Neural progenitor cell (in vitro differentiated cells): ENCODE measurements at regions not wholly inside any gene's neighbourhood (a gene's known extent, or its start where the extent isn't known, plus 50 kb on each side); places are given as distances from the start of the nearest gene placed in this dataset.

Experiments
- DNase-seq: peaks from one replicate; pipeline ENCODE4 v3.0.0-alpha.2; 2016; ENCODE audit warnings: low spot score
- H2AFZ ChIP-seq: fragments of 200-600 bp; sonication (generic); replicated peaks from 2 replicates; pipeline ENCODE4 v1.6.1; 2016; ENCODE audit warnings: antibody characterized with exemption
- H3F3A ChIP-seq: fragments of 200-600 bp; sonication (generic); 2 replicates; pipeline ENCODE4 v1.6.1; 2016; ENCODE audit warnings: antibody characterized with exemption, low read depth
- H3K27ac ChIP-seq: fragments of 200-600 bp; sonication (generic); 2 replicates; pipeline ENCODE4 v1.5.1; 2016; ENCODE audit warnings: mild to moderate bottlenecking
- H3K27me3 ChIP-seq: fragments of 200-600 bp; sonication (generic); 2 replicates; pipeline ENCODE4 v1.6.1; 2016; ENCODE audit warnings: mild to moderate bottlenecking, moderate library complexity
- H3K36me3 ChIP-seq: fragments of 200-600 bp; sonication (generic); 2 replicates; pipeline ENCODE4 v1.5.1; 2016
- H3K4me1 ChIP-seq: fragments of 200-600 bp; sonication (generic); 2 replicates; pipeline ENCODE4 v1.6.1; 2016; ENCODE audit warnings: mixed run types
- H3K4me2 ChIP-seq: fragments of 200-600 bp; sonication (generic); 2 replicates; pipeline ENCODE4 v1.6.1; 2016
- H3K4me3 ChIP-seq: fragments of 200-600 bp; sonication (generic); 2 replicates; pipeline ENCODE4 v1.5.1; 2016
- H3K79me2 ChIP-seq: fragments of 200-600 bp; sonication (generic); 2 replicates; pipeline ENCODE4 v1.6.1; 2016; ENCODE audit warnings: low read depth
- H3K9ac ChIP-seq: fragments of 200-600 bp; sonication (generic); 2 replicates; pipeline ENCODE4 v1.6.1; 2016
- H3K9me3 ChIP-seq: fragments of 200-600 bp; sonication (generic); 2 replicates; pipeline ENCODE4 v1.5.1; 2016; ENCODE audit warnings: low read depth
- H4K20me1 ChIP-seq: fragments of 200-600 bp; sonication (generic); 2 replicates; pipeline ENCODE4 v1.6.1; 2016; ENCODE audit warnings: low read depth
- H3K27ac Mint-ChIP-seq: 3 replicates; pipeline ENCODE4 v1.8.0; 2021; ENCODE audit warnings: mixed read lengths
- H3K27me3 Mint-ChIP-seq: 2 replicates; pipeline ENCODE4 v1.8.0; 2022; ENCODE audit warnings: low read depth, mild to moderate bottlenecking, inconsistent platforms, moderate library complexity, mixed read lengths; ENCODE audit not compliant: insufficient read depth
- H3K36me3 Mint-ChIP-seq: 3 replicates; pipeline ENCODE4 v1.8.0; 2021; ENCODE audit warnings: mixed read lengths
- H3K4me1 Mint-ChIP-seq: 3 replicates; pipeline ENCODE4 v1.8.0; 2021; ENCODE audit warnings: mixed read lengths
- H3K4me3 Mint-ChIP-seq: 3 replicates; pipeline ENCODE4 v1.8.0; 2021; ENCODE audit warnings: mild to moderate bottlenecking, moderate library complexity, mixed read lengths
- H3K9me3 Mint-ChIP-seq: 3 replicates; pipeline ENCODE4 v1.8.0; 2020; ENCODE audit warnings: mixed read lengths
- EZH2 ChIP-seq: fragments of 200-600 bp; sonication (generic); IDR thresholded peaks from 2 replicates; pipeline ENCODE4 v1.6.1; 2017; ENCODE audit warnings: antibody characterized with exemption, mild to moderate bottlenecking, moderate library complexity
- EZH2phosphoT487 ChIP-seq: fragments of 200-600 bp; sonication (generic); IDR thresholded peaks from 2 replicates; pipeline ENCODE4 v1.6.1; 2017; ENCODE audit warnings: antibody characterized with exemption
- TF ChIP-seq, protein P1 (sequence below): fragments of 200-600 bp; sonication (generic); IDR thresholded peaks from 2 replicates; pipeline ENCODE4 v1.5.1; 2017; ENCODE audit warnings: antibody characterized with exemption, mild to moderate bottlenecking

DNA sequence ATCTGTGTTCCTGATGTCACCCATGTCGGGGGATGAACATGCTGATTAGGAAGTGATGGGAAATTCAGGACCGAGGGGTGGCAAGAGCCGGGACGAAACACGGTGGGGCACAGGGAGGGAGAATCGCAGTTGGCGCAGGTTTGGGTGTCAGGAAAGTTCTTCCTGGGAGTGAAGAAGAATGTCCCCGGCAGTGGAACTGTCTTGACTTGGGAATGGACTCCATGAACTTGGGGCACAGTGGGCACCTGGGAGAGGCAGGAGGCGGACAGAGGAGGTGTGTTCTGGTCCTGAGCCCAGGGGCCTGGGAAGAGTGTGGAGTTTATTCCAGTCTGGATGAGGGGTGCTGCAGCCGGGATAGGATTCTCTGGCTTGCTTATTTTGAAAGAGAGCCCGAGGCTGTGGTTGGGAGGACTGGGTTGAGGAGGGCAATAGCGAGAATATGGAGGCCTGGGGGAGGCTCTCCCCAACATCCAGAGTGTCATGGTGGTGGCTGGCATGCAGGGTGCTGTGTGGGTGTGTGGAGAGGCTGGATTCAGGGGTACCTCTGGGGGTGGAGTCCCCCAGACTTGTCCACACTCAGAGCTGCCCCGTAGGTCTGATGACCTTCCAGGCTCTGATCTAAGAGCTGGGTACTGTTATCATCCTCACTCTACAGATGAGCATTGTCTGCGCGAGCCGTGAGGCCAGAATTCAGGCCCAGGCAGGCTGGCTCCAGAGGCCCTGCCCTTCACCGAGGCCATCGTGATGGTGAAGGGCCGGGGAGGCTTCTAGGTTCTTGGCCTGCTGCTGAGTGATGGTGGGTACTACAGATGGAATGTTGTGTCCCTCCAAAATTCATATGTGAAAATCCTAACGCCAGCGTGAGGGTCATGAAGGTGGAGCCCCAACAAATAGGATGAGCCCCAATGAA, 274.5 kb upstream of the C1orf174 start:
- Histone ChIP-seq H3K9ac (no peak overlapping the region), H3K27me3 (no peaks in the 10 kb centered on the region), H3K4me2 (no peak overlapping the region), H3K79me2 (no peaks in the 10 kb centered on the region), H3K36me3 (no peaks in the 10 kb centered on the region), H3K4me3 (no peak overlapping the region), H3K9me3 (no peaks in the 10 kb centered on the region), H4K20me1 (no peaks in the 10 kb centered on the region), H3F3A (no peaks in the 10 kb centered on the region), H3K4me1 (no peaks in the 10 kb centered on the region), H2AFZ (no peak overlapping the region), H3K27ac (no peak overlapping the region)
- H3K27me3 Mint-ChIP-seq = peaks cover 14% of the 10 kb centered on the region
- no peak overlapping the region for H3K4me3 Mint-ChIP-seq
- no peaks in the 10 kb centered on the region for H3K36me3 Mint-ChIP-seq
- DNase-seq = no peak
- H3K27ac Mint-ChIP-seq = no peak overlapping the region
- peaks cover 2% of the 10 kb centered on the region for H3K4me1 Mint-ChIP-seq
- H3K9me3 Mint-ChIP-seq = no peaks in the 10 kb centered on the region
- TF ChIP-seq EZH2 (no peak), EZH2phosphoT487 (no peak)
- TF ChIP-seq, protein P1, sequence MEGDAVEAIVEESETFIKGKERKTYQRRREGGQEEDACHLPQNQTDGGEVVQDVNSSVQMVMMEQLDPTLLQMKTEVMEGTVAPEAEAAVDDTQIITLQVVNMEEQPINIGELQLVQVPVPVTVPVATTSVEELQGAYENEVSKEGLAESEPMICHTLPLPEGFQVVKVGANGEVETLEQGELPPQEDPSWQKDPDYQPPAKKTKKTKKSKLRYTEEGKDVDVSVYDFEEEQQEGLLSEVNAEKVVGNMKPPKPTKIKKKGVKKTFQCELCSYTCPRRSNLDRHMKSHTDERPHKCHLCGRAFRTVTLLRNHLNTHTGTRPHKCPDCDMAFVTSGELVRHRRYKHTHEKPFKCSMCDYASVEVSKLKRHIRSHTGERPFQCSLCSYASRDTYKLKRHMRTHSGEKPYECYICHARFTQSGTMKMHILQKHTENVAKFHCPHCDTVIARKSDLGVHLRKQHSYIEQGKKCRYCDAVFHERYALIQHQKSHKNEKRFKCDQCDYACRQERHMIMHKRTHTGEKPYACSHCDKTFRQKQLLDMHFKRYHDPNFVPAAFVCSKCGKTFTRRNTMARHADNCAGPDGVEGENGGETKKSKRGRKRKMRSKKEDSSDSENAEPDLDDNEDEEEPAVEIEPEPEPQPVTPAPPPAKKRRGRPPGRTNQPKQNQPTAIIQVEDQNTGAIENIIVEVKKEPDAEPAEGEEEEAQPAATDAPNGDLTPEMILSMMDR = no peak

DNA sequence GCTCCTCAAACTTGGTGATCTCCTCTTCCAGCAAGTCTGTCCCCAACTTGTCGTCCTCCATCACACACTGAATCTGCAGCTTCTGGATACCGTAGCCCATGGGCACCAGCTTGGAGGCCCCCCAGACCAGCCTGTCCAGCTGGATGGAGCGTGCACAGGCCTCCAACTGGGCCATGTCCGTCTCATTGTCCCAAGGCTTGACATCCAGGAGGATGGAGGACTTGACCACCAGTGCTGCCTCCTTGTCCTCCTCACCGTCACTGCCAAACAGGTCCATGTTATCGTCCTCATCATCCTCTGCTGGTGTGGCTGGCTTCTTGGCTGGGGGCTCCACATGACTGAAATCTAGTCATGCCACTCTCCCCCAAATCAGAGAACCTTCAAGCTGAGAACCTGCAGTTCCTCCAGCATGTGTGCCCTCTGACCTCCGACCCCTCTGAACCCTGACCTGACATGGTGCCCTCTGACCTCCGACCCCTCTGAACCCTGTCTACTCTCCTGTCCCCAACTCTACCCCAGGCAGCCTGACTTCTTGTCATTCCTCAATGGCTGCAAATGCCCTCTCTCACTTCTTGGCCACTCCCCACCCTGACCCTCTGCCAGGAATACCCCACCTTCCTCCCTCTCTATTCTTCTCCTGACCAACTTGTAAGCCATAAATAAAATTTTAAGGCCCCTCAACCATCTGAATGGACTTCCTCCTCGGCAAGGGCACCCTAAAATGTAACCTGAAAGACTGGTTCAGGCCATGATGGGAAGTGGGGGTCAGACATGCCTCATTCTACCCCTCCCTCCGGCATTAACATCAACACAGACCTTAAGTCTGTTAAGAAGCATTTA, 275.7 kb upstream of the C1orf174 start:
- Mint-ChIP-seq H3K9me3 (no peaks in the 10 kb centered on the region), H3K36me3 (no peaks in the 10 kb centered on the region), H3K27me3 (peaks cover 13% of the 10 kb centered on the region), H3K4me1 (peaks cover 2% of the 10 kb centered on the region), H3K27ac (no peak overlapping the region), H3K4me3 (no peak overlapping the region)
- H3K4me3 ChIP-seq = no peak overlapping the region
- no peaks in the 10 kb centered on the region for H3K9me3 ChIP-seq
- TF ChIP-seq EZH2 (no peak), EZH2phosphoT487 (no peak)
- TF ChIP-seq, protein P1 = no peak
- H3K4me2 ChIP-seq = no peak overlapping the region
- no peaks in the 10 kb centered on the region for H4K20me1 ChIP-seq
- no peak for DNase-seq
- no peak overlapping the region for H3K9ac ChIP-seq
- H3K27ac ChIP-seq = no peak overlapping the region
- no peaks in the 10 kb centered on the region for H3K4me1 ChIP-seq
- H3K36me3 ChIP-seq = no peaks in the 10 kb centered on the region
- no peak overlapping the region for H2AFZ ChIP-seq
- H3K79me2 ChIP-seq = no peaks in the 10 kb centered on the region
- H3F3A ChIP-seq = no peaks in the 10 kb centered on the region
- H3K27me3 ChIP-seq = no peaks in the 10 kb centered on the region

DNA sequence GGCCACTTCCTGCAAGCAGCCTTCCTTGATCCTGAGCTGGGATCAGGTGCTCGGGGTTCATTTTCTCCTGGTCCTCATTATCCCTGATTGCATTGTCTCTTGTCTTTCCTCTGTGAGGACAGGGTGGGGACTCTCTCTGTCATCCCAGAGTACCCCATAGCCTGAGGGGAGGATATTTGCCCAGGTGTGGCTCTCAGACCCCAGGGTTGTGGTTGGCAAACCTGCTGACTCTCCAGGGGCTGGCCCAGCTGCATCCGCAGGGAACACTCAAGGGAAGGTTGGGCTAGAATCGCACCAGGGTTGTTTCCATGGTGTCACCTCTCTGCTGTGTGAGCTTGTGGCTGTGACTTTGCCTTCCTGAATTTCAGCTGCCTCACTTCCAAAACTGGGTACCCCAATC, 276.8 kb upstream of the C1orf174 start:
- Histone ChIP-seq H3K9ac (no peak overlapping the region), H3K27me3 (no peaks in the 10 kb centered on the region), H3K36me3 (no peaks in the 10 kb centered on the region), H3K79me2 (no peaks in the 10 kb centered on the region), H3K4me1 (no peaks in the 10 kb centered on the region), H3K27ac (no peak overlapping the region), H3K9me3 (no peaks in the 10 kb centered on the region), H3K4me3 (no peak overlapping the region), H3F3A (no peaks in the 10 kb centered on the region), H3K4me2 (no peak overlapping the region), H4K20me1 (no peaks in the 10 kb centered on the region), H2AFZ (no peak overlapping the region)
- Mint-ChIP-seq H3K4me3 (no peak overlapping the region), H3K4me1 (peaks cover 2% of the 10 kb centered on the region), H3K9me3 (no peaks in the 10 kb centered on the region), H3K27me3 (peaks cover 11% of the 10 kb centered on the region), H3K27ac (no peak overlapping the region), H3K36me3 (no peaks in the 10 kb centered on the region)
- TF ChIP-seq, protein P1 = no peak
- TF ChIP-seq EZH2 (no peak), EZH2phosphoT487 (no peak)
- DNase-seq = no peak
